A549 (cell line): ENCODE measurements at regions not wholly inside any gene's neighbourhood (a gene's known extent, or its start where the extent isn't known, plus 50 kb on each side); places are given as distances from the start of the nearest gene placed in this dataset.

ENCODE experiments used
- BHLHE40 ChIP-seq: IDR thresholded peaks from 2 replicates; pipeline ENCODE4 v1.6.1; 2012; ENCODE audit warnings: low read depth, low read length, inconsistent platforms
- CEBPB ChIP-seq, 2 experiments: fragments of >200 bp in 1 of 2; sonication (Bioruptor Twin) in 1 of 2; formaldehyde crosslinking in 1 of 2; IDR thresholded peaks; 2 replicates each; pipeline ENCODE4 v1.6.1; 2012 to 2016
- EP300 ChIP-seq, 2 experiments: fragments of >200 bp; sonication (Bioruptor Twin); formaldehyde crosslinking; IDR thresholded peaks; 2 replicates in 1 of 2; 3 replicates in 1 of 2; pipeline ENCODE4 v1.6.1; 2016 to 2017
- HDAC2 ChIP-seq: fragments of 200-600 bp; sonication (generic); IDR thresholded peaks from 2 replicates; pipeline ENCODE4 v1.6.1; 2016
- PHF8 ChIP-seq: fragments of 200-600 bp; sonication (generic); IDR thresholded peaks from 2 replicates; pipeline ENCODE4 v1.6.1; 2016; ENCODE audit warnings: low read depth, mild to moderate bottlenecking, antibody characterized with exemption, moderate library complexity, borderline replicate concordance
- POLR2A ChIP-seq: IDR thresholded peaks from 2 replicates; pipeline ENCODE4 v1.6.1; 2012; ENCODE audit warnings: mild to moderate bottlenecking, low read length
- RCOR1 ChIP-seq: fragments of 150-350 bp; IDR thresholded peaks from 2 replicates; pipeline ENCODE4 v1.6.1; 2014; ENCODE audit warnings: antibody characterized with exemption, low read length, low read depth
- RFX5 ChIP-seq: fragments of 450-650 bp; IDR thresholded peaks from 2 replicates; pipeline ENCODE4 v1.7.1; 2014; ENCODE audit warnings: antibody characterized with exemption, mild to moderate bottlenecking, moderate library complexity
- SREBF2 ChIP-seq: fragments of 450-650 bp; IDR thresholded peaks from 2 replicates; pipeline ENCODE4 v1.6.1; 2014; ENCODE audit warnings: mild to moderate bottlenecking, moderate library complexity
- TF ChIP-seq, protein P1 (sequence below): fragments of >200 bp; sonication (Bioruptor Twin); formaldehyde crosslinking; IDR thresholded peaks from 3 replicates; pipeline ENCODE4 v1.5.1; 2016
- TF ChIP-seq, protein P2 (sequence below): fragments of 250-450 bp; sonication (Bioruptor Pico); IDR thresholded peaks from 2 replicates; pipeline ENCODE4 v1.5.0; 2020; ENCODE audit warnings: low read depth, mild to moderate bottlenecking, moderate library complexity

GRCh38 chr13:85608255-85608829 lies 190.9 kb downstream of the SLITRK6 start:
- no peak for TF ChIP-seq BHLHE40
- TF ChIP-seq CEBPB (IDR thresholded peaks at IDR 0.05): no peak
- TF ChIP-seq, protein P1, sequence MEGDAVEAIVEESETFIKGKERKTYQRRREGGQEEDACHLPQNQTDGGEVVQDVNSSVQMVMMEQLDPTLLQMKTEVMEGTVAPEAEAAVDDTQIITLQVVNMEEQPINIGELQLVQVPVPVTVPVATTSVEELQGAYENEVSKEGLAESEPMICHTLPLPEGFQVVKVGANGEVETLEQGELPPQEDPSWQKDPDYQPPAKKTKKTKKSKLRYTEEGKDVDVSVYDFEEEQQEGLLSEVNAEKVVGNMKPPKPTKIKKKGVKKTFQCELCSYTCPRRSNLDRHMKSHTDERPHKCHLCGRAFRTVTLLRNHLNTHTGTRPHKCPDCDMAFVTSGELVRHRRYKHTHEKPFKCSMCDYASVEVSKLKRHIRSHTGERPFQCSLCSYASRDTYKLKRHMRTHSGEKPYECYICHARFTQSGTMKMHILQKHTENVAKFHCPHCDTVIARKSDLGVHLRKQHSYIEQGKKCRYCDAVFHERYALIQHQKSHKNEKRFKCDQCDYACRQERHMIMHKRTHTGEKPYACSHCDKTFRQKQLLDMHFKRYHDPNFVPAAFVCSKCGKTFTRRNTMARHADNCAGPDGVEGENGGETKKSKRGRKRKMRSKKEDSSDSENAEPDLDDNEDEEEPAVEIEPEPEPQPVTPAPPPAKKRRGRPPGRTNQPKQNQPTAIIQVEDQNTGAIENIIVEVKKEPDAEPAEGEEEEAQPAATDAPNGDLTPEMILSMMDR: no peak
- TF ChIP-seq EP300 (IDR thresholded peaks at IDR 0.05): no peak
- TF ChIP-seq SREBF2: no peak
- no peak for TF ChIP-seq HDAC2
- TF ChIP-seq RFX5: no peak
- TF ChIP-seq POLR2A: no peak
- no peak for TF ChIP-seq RCOR1
- TF ChIP-seq, protein P2, sequence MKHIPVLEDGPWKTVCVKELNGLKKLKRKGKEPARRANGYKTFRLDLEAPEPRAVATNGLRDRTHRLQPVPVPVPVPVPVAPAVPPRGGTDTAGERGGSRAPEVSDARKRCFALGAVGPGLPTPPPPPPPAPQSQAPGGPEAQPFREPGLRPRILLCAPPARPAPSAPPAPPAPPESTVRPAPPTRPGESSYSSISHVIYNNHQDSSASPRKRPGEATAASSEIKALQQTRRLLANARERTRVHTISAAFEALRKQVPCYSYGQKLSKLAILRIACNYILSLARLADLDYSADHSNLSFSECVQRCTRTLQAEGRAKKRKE (CRISPR knock-in tag): no peak
- TF ChIP-seq PHF8: no peak
